Epithelial cell of proximal tubule (primary cell): ENCODE measurements at regions not wholly inside any gene's neighbourhood (a gene's known extent, or its start where the extent isn't known, plus 50 kb on each side); places are given as distances from the start of the nearest gene placed in this dataset.
"Not testable (repeated sequence)": the region's sequence is repeated elsewhere in the genome, so short reads cannot be mapped to it uniquely, and the experiment has no call there.

Source experiments
- DNase-seq: peaks from one replicate; pipeline ENCODE4 v3.0.0-alpha.2; 2011; ENCODE audit warnings: low read depth
- H3K4me3 ChIP-seq: 2 replicates; pipeline ENCODE4 v1.5.1; 2011; ENCODE audit warnings: low read depth, mild to moderate bottlenecking, low read length
- TF ChIP-seq, protein P1 (sequence below): conservative IDR thresholded peaks from 2 replicates; pipeline ENCODE4 v1.5.1; 2012; ENCODE audit warnings: low read depth, mild to moderate bottlenecking, low read length

DNA sequence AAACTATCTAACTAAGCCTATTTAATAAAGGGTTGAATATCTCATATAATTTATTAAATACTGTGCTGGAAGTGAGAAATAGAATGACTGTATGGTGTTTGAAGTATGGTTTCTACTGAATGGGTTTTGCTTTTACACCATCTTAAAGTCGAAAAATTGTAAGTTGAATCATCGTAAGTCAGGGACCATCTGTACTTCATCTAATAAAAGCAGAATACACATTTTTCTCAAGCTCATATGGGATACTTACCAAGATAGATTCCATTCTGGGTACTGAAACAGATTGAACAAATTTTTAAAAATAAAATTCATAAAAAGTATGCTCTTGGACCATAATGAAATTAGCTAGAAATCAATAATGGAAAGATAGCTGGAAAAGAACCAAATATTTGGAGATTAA, 285.4 kb downstream of the CXCL12 start:
- H3K4me3 ChIP-seq = no peak overlapping the region
- no peak for DNase-seq
- TF ChIP-seq, protein P1, sequence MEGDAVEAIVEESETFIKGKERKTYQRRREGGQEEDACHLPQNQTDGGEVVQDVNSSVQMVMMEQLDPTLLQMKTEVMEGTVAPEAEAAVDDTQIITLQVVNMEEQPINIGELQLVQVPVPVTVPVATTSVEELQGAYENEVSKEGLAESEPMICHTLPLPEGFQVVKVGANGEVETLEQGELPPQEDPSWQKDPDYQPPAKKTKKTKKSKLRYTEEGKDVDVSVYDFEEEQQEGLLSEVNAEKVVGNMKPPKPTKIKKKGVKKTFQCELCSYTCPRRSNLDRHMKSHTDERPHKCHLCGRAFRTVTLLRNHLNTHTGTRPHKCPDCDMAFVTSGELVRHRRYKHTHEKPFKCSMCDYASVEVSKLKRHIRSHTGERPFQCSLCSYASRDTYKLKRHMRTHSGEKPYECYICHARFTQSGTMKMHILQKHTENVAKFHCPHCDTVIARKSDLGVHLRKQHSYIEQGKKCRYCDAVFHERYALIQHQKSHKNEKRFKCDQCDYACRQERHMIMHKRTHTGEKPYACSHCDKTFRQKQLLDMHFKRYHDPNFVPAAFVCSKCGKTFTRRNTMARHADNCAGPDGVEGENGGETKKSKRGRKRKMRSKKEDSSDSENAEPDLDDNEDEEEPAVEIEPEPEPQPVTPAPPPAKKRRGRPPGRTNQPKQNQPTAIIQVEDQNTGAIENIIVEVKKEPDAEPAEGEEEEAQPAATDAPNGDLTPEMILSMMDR = no peak

DNA sequence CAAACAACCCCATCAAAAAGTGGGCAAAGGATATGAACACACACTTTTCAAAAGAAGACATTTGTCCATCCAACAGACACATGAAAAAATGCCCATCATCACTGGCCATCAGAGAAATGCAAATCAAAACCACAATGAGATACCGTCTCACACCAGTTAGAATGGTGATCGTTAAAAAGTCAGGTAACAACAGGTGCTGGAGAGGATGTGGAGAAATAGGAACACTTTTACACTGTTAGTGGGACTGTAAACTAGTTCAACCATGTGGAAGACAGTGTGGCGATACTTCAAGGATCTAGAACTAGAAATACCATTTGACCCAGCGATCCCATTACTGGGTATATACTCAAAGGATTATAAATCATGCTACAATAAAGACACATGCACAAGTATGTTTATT, 288.7 kb downstream of the CXCL12 start:
- H3K4me3 ChIP-seq, DNase-seq: not testable (repeated sequence)

DNA sequence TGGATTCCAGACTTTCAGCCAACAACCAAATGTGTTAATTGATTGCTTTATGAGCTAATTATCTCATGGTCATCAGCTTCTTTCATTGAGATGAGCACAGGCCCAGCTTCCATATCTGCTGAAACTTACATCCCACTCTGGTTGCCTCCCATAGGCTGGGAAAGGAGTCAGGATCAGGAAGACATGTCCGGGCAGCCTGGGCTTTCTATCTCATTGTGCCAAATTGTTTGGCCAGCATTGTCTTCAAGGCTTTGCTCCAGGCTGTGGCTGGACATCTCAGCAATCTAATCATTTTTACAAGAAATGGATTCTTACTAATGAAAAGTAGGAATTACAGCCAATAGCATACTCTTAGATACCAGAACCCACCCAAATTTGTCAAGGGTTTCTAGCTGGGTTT, 295.2 kb downstream of the CXCL12 start:
- TF ChIP-seq, protein P1 = no peak
- H3K4me3 ChIP-seq = no peak overlapping the region
- no peak for DNase-seq

DNA sequence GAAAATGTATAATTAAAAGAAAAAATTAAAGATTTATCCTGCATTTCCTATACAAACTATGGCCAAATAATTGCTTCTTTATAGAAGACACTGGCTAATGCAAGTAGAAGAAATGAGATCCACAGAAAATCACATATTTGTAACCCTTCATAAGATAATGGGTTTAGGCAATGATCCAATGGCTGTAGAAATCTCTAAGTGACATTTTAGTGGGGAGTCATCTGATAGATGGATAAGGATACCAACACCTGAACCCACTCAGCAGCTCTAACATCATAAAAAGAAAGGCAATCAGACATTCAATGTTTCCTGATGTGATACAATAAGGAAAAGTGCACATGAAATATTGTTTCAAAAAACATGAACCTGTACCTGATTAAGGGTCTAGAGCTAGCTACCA, 297.5 kb downstream of the CXCL12 start:
- TF ChIP-seq, protein P1 = no peak
- no peak overlapping the region for H3K4me3 ChIP-seq
- DNase-seq = no peak

DNA sequence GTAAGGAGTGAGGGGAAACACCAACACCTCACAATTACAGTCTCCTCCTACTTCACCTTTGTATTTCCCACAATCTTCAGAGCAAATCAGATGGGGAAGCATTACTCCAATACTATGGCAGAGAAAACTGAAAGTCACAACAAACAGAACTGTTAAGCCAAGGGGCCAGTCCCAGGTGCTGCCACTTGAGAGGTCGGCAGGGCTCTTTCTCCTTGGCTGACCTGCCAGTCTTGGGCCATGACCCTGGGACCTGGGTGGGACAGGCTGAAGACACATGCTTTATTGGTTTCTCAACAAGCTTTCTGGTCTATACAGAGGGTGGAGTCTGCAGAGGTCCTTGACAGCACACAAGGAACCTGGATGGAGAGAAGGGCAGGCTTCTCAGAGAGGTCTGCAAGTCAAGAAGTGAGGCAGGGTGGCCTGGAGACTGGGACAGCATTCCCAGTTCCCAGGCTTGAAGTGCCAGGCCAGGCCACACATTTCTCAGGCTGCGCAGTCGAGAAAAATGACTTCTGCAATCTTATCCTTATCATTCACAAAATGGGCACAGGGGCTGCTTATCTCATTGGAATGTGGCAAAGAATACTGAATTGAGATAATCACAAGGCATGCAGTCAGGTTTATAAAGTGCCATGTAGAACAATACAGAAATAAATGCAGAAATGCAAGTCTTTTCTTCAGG, 301.0 kb downstream of the CXCL12 start:
- TF ChIP-seq, protein P1 = no peak
- H3K4me3 ChIP-seq = no peak overlapping the region
- no peak for DNase-seq

DNA sequence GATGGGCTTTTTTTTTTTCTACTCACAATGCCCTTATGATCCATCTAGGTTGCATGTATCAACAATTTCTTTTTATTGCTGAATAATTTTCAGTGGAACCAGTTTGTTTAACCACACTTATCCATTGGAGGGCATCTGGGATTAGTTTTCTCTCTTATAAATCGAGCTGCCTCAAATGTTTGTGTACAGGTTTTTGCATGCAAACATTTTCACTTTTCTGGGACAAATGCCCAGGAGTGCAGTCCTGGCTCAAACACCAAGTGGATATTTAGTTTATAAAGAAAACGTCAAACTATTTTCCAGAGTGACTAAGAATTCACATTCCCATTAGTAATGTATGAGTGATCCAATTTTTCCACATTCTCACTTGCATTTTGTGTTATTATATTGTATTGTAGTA, 313.4 kb downstream of the CXCL12 start:
- H3K4me3 ChIP-seq = no peak overlapping the region

DNA sequence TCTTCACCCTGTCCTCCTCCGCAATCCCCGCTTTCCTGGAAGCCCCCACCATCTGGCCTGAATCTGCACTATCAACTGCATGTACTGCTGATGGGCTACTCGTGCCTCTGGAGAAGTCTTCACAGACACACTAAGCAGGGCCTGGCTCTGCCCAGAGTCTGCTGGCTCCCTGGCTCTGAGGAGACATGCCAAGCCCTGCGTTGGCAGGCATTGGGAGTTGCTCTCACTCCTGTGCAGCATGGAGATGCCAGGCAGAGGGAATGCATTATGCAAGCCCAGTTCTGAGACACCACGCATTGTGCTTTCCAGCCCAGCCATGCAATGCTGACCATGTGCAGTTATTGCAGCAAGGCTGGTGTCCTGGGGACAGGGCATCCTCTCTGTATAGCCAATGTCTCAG, 314.6 kb downstream of the CXCL12 start:
- DNase-seq = no peak
- no peak overlapping the region for H3K4me3 ChIP-seq
- TF ChIP-seq, protein P1 = no peak

More for the DNA sequence above, 313.4 kb downstream of the CXCL12 start:
- TF ChIP-seq, protein P1 = no peak
- no peak for DNase-seq
